ENCODE measurements at regions not wholly inside any gene's neighbourhood (a gene's known extent, or its start where the extent isn't known, plus 50 kb on each side); places are given as distances from the start of the nearest gene placed in this dataset.
A peak's percentile ranks its signal among the peaks of the same experiment; 100 is the strongest.

DNA sequence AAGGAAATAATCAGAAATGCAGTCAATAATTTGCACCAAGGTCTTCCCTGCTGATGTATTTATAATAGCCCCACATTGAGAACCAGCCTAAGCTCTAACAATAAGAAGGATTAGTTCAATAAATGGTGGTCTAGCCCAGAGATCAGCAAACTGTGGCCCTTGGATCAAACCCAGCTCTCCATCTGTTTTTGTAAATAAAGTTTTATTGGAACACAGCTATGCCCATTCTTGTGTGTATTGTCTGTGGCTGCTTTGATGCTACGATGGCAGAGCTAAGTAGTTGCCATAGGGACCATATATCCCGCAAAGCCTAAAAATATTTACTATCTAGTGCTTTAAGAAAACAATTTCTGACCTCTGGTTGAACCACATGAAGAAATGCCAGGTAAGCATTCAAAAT lies 154.9 kb downstream of the EMX2 start:
- Histone ChIP-seq H3K27me3 (ENCODE audit: insufficient read depth, low read length) (peaks cover 3% of the 10 kb centered on the region), H3K79me2 (ENCODE audit: insufficient read depth, low read length) (no peaks in the 10 kb centered on the region), H4K20me1 (ENCODE audit: insufficient read depth, low read length) (peaks cover 3% of the 10 kb centered on the region), H2AFZ (ENCODE audit: low read length) (no peak overlapping the region), H3K9me3 (ENCODE audit: low read depth, low read length) (no peaks in the 10 kb centered on the region), H3K4me3 (ENCODE audit: insufficient read depth, low read length) (no peak overlapping the region), H3K27ac (ENCODE audit: low read depth, low read length) (no peak overlapping the region), H3K4me2 (ENCODE audit: insufficient read depth, low read length) (no peak overlapping the region), H3K36me3 (ENCODE audit: insufficient read depth, low read length) (no peaks in the 10 kb centered on the region), H3K4me1 (ENCODE audit: insufficient read depth, low read length) (peaks cover 3% of the 10 kb centered on the region)
- TF ChIP-seq, protein P1, sequence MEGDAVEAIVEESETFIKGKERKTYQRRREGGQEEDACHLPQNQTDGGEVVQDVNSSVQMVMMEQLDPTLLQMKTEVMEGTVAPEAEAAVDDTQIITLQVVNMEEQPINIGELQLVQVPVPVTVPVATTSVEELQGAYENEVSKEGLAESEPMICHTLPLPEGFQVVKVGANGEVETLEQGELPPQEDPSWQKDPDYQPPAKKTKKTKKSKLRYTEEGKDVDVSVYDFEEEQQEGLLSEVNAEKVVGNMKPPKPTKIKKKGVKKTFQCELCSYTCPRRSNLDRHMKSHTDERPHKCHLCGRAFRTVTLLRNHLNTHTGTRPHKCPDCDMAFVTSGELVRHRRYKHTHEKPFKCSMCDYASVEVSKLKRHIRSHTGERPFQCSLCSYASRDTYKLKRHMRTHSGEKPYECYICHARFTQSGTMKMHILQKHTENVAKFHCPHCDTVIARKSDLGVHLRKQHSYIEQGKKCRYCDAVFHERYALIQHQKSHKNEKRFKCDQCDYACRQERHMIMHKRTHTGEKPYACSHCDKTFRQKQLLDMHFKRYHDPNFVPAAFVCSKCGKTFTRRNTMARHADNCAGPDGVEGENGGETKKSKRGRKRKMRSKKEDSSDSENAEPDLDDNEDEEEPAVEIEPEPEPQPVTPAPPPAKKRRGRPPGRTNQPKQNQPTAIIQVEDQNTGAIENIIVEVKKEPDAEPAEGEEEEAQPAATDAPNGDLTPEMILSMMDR (IDR thresholded peaks at IDR 0.05; ENCODE audit: extremely low read depth, low read depth, low read length) = no peak
- DNase-seq (ENCODE audit: insufficient read length, low spot score, missing footprints) = no peak

DNA sequence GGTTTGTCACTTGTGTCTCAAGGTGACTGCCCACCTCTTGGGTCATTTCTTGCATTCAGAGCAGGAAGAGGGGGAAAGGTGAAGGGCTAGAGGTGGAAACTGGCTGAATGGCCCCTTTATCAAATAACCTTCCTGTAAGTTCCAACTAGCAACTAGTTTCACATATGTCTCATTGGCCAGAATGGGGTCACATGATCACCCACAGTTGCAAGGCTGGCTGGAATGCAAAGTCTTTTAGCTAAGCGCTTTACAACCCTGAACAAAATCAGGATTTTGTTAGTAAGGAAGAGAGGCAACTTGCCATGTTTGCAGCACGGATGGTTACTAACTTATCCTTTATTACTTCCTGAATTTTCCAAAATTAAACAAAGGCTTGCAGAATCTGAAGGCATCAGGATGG lies 156.3 kb downstream of the EMX2 start:
- Histone ChIP-seq H3K4me1 (ENCODE audit: insufficient read depth, low read length) (peaks cover 3% of the 10 kb centered on the region), H3K4me3 (ENCODE audit: insufficient read depth, low read length) (no peak overlapping the region), H3K27ac (ENCODE audit: low read depth, low read length) (no peak overlapping the region), H2AFZ (ENCODE audit: low read length) (no peak overlapping the region), H3K9me3 (ENCODE audit: low read depth, low read length) (no peaks in the 10 kb centered on the region), H3K4me2 (ENCODE audit: insufficient read depth, low read length) (no peak overlapping the region), H4K20me1 (ENCODE audit: insufficient read depth, low read length) (peaks cover 3% of the 10 kb centered on the region), H3K79me2 (ENCODE audit: insufficient read depth, low read length) (no peaks in the 10 kb centered on the region), H3K27me3 (ENCODE audit: insufficient read depth, low read length) (peaks cover 3% of the 10 kb centered on the region), H3K36me3 (ENCODE audit: insufficient read depth, low read length) (no peaks in the 10 kb centered on the region)
- DNase-seq (ENCODE audit: insufficient read length, low spot score, missing footprints) = no peak
- TF ChIP-seq, protein P1 (IDR thresholded peaks at IDR 0.05; ENCODE audit: extremely low read depth, low read depth, low read length) = no peak

DNA sequence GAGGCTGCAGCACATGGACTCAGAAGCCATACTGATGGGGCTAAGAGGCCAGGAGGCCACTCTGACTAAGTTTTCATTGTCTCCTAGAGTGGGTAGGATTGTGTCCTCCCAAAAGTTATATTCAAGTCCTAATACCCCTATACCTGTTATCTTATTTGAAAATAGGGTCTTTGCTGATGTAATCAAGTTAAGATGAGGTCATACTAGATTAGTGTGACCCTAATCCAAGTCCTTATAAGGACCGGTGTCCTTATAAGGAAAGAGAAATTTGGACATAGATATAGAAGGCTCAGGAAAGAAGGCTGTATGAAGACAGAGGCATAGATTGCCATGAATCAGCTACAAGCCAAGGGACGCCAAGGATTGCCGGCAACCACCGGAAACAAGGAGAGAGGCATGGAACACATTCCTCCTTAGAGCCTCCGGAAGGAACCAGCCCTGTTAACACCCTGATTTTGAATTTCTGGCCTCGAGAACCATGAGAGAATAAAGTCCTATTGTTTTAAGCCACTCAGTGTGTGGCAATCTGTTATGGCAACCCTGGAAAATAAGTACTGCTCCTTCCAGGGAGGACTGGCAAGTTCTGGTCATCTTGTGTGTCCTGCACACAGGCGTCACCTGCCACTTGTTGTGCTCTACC lies 157.0 kb downstream of the EMX2 start:
- no peak overlapping the region for H3K4me3 ChIP-seq (ENCODE audit: insufficient read depth, low read length)
- DNase-seq (ENCODE audit: insufficient read length, low spot score, missing footprints) = no peak
- H3K27me3 ChIP-seq (ENCODE audit: insufficient read depth, low read length) = peaks cover 3% of the 10 kb centered on the region
- TF ChIP-seq, protein P1 (IDR thresholded peaks at IDR 0.05; ENCODE audit: extremely low read depth, low read depth, low read length) = no peak
- H3K4me1 ChIP-seq (ENCODE audit: insufficient read depth, low read length) = peaks cover 3% of the 10 kb centered on the region
- H3K27ac ChIP-seq (ENCODE audit: low read depth, low read length) = no peak overlapping the region
- H2AFZ ChIP-seq (ENCODE audit: low read length) = no peak overlapping the region
- peaks cover 3% of the 10 kb centered on the region for H4K20me1 ChIP-seq (ENCODE audit: insufficient read depth, low read length)
- H3K36me3 ChIP-seq (ENCODE audit: insufficient read depth, low read length) = no peaks in the 10 kb centered on the region
- no peaks in the 10 kb centered on the region for H3K9me3 ChIP-seq (ENCODE audit: low read depth, low read length)
- peak overlapping the region; percentile 47 for H3K4me2 ChIP-seq (ENCODE audit: insufficient read depth, low read length)
- no peaks in the 10 kb centered on the region for H3K79me2 ChIP-seq (ENCODE audit: insufficient read depth, low read length)

DNA sequence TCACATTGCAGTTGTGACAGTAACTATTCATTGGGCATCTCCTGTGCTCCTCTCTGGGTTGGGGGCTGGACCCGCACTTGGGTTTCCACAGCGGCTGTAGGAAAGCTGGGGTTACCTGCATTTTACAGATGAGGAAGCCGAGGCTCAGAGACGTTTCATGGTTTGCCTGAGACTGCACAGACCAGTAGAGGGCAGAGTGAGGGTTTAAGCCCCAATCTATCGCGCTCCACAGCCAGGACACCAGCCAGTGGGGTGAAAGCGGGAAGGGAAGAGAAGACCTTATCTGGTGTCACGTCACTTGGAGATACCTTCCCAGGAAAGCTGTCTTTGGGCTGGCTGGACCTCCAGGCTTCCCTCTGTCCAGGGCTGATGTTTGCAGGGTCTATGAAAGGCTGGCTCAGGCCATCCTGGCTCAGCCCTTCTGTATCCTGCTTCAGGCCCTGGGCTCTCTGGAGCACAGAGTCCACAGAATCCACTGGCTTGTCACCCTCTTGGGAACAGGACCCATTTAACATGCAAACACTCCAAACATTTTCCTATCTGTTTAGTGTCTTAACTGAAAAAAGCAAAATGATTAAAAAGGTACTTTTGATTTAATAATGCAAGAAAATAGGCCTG lies 167.7 kb downstream of the EMX2 start:
- Histone ChIP-seq H2AFZ (ENCODE audit: low read length) (no peak overlapping the region), H3K27me3 (ENCODE audit: insufficient read depth, low read length) (no peaks in the 10 kb centered on the region), H3K36me3 (ENCODE audit: insufficient read depth, low read length) (no peaks in the 10 kb centered on the region), H3K79me2 (ENCODE audit: insufficient read depth, low read length) (no peaks in the 10 kb centered on the region), H3K9me3 (ENCODE audit: low read depth, low read length) (no peaks in the 10 kb centered on the region), H3K4me1 (ENCODE audit: insufficient read depth, low read length) (no peaks in the 10 kb centered on the region), H3K4me2 (ENCODE audit: insufficient read depth, low read length) (no peak overlapping the region), H3K4me3 (ENCODE audit: insufficient read depth, low read length) (no peak overlapping the region), H4K20me1 (ENCODE audit: insufficient read depth, low read length) (no peaks in the 10 kb centered on the region), H3K27ac (ENCODE audit: low read depth, low read length) (no peak overlapping the region)
- no peak for DNase-seq (ENCODE audit: insufficient read length, low spot score, missing footprints)
- TF ChIP-seq, protein P1 (IDR thresholded peaks at IDR 0.05; ENCODE audit: extremely low read depth, low read depth, low read length) = peak; percentile 11

All from osteoblast (primary cell).